ENCODE measurements at regions not wholly inside any gene's neighbourhood (a gene's known extent, or its start where the extent isn't known, plus 50 kb on each side); places are given as distances from the start of the nearest gene placed in this dataset.
"Not testable (repeated sequence)": the region's sequence is repeated elsewhere in the genome, so short reads cannot be mapped to it uniquely, and the experiment has no call there.

DNA sequence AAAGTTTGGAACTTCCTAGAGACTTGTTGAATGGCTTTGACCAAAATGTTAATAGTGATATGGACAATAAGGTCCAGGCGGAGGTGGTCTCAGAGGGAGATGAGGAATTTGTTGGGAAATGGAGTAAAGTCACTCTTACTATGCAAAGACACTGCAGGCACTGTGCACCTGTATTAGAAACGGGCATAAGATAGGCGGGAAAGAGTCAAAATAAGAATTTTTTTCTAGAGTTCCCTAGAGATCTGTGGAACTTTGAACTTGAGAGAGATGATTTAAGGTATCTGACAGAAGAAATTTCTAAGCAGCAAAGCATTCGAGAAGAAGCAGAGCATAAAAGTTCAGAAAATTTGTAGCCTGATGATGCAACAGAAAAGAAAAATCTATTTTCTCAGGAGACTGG, 144.4 kb upstream of the C1QTNF3 start:
- DNase-seq (ENCODE audit: low read depth); H3K4me3 ChIP-seq (ENCODE audit: low read depth, low read length): not testable (repeated sequence)

GRCh38 chr5:34188001-34188822, 145.2 kb upstream of the C1QTNF3 start:
- H3K4me3 ChIP-seq (ENCODE audit: low read depth, low read length) = not testable (repeated sequence)
- TF ChIP-seq, protein P1, sequence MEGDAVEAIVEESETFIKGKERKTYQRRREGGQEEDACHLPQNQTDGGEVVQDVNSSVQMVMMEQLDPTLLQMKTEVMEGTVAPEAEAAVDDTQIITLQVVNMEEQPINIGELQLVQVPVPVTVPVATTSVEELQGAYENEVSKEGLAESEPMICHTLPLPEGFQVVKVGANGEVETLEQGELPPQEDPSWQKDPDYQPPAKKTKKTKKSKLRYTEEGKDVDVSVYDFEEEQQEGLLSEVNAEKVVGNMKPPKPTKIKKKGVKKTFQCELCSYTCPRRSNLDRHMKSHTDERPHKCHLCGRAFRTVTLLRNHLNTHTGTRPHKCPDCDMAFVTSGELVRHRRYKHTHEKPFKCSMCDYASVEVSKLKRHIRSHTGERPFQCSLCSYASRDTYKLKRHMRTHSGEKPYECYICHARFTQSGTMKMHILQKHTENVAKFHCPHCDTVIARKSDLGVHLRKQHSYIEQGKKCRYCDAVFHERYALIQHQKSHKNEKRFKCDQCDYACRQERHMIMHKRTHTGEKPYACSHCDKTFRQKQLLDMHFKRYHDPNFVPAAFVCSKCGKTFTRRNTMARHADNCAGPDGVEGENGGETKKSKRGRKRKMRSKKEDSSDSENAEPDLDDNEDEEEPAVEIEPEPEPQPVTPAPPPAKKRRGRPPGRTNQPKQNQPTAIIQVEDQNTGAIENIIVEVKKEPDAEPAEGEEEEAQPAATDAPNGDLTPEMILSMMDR (conservative IDR thresholded peaks at IDR 0.05; ENCODE audit: low read depth, low read length) = peak; percentile 50
- DNase-seq (ENCODE audit: low read depth) = peak; percentile 67

DNA sequence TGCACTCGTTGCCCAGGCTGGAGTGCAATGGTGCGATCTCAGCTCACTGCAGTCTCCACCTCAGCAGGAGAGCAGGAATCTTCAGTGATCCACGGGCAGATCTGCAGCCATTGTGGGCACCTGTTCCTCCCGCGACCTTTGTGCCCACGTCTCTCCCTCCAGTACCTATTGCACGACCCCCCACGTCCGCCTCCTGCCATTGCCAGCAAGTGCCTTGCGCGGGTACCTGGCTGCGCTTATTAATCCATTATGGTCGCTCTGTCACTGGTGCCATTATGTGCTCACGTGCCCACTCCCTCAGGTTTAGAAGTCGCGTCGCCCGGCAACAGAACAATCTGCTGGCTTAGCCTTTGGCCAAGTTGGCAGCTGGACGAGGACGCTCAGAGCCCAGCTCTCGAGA, 146.2 kb upstream of the C1QTNF3 start:
- not testable (repeated sequence) for H3K4me3 ChIP-seq (ENCODE audit: low read depth, low read length); DNase-seq (ENCODE audit: low read depth)

DNA sequence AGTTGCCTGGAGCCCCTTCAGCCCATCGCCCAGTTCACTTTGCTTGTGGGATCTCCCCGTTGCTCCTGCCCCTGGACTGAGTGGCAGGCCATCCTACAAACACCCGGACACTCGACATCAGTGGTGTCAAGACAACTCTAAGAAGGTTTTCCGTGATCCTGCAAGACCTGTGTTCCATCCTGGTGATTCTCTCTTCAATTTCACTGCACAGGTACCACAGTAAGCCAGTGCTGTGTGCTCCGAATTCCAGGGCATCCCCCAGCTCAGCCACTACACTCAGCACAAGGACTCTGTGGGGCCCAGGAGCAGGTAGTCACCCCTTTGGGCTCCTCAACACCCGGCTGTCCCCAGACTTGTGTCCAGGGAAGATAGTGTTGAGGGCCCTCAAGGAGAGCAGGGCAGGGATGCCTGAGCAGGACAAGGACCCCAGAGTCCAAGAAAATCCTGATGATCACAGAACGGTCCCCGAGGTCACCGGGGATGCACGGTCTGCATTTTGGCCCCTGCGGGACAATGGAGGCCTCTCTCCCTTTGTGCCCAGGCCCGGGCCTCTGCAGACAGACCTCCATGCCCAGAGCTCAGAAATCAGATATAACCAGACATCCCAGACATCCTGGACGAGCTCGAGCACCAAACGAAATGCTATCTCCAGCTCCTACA, 146.9 kb upstream of the C1QTNF3 start:
- H3K4me3 ChIP-seq (ENCODE audit: low read depth, low read length); DNase-seq (ENCODE audit: low read depth): not testable (repeated sequence)

DNA sequence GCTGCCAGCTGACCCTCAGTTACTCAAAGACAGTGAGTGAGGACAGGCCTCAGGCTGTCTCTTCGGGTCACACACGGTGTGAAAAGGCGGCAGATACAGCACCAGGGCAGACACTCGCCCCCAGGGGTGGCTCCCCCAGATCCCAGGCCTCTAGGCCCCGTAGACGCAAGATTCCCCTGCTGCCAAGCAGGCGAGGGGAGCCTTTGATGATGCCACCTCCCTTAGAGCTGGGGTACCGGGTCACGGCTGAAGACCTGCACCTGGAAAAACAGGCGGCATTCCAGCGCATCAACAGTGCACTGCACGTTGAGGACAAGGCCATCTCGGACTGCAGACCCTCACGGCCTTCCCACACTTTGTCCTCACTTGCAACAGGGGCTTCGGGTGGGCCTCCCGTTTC, 147.5 kb upstream of the C1QTNF3 start:
- DNase-seq (ENCODE audit: low read depth) = not testable (repeated sequence)

DNA sequence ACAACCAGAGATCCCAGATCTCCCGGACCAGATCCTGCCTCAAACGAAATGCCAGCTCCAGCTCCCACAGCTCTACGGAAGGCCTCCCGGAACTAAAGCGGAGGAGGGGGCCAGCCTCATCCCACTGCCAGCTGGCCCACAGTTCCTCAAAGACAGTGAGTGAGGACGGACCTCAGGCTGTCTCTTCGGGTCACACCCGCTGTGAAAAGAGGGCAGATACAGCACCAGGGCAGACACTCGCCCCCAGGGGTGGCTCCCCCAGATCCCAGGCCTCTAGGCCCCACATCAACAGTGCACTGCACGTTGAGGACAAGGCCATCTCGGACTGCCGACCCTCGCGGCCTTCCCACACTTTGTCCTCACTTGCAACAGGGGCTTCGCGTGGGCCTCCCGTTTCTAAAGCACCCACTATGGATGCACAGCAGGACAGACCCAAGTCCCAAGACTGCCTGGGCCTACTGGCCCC, 148.3 kb upstream of the C1QTNF3 start:
- DNase-seq (ENCODE audit: low read depth); H3K4me3 ChIP-seq (ENCODE audit: low read depth, low read length): not testable (repeated sequence)

More for the DNA sequence above, 147.5 kb upstream of the C1QTNF3 start:
- not testable (repeated sequence) for H3K4me3 ChIP-seq (ENCODE audit: low read depth, low read length)

DNA sequence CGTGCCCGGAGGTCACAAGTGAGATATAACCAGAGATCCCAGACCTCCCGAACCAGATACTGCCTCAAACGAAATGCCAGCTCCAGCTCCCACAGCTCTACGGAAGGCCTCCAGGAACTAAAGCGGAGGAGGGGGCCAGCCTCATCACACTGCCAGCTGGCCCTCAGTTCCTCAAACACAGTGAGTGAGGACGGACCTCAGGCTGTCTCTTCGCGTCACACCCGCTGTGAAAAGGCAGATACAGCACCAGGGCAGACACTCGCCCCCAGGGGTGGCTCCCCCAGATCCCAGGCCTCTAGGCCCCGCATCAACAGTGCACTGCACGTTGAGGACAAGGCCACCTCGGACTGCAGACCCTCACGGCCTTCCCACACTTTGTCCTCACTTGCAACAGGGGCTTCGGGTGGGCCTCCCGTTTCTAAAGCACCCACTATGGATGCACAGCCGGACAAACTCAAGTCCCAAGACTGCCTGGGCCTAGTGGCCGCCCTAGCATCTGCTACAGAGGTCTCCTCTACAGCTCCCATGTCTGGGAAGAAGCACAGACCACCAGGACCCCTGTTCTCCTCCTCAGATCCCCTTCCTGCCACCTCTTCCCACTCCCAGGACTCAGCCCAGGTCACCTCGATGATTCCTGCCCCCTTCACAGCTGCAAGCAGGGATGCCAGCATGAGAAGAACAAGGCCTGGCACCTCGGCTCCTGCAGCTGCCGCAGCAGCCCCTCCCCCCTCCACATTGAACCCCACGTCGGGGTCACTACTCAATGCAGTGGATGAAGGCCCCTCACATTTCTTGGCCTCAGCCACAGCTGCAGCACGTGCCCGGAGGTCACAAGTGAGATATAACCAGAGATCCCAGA, 149.3 kb upstream of the C1QTNF3 start:
- H3K4me3 ChIP-seq (ENCODE audit: low read depth, low read length); DNase-seq (ENCODE audit: low read depth): not testable (repeated sequence)

GRCh38 chr5:34192923-34193262, 149.9 kb upstream of the C1QTNF3 start:
- not testable (repeated sequence) for DNase-seq (ENCODE audit: low read depth); H3K4me3 ChIP-seq (ENCODE audit: low read depth, low read length)

DNA sequence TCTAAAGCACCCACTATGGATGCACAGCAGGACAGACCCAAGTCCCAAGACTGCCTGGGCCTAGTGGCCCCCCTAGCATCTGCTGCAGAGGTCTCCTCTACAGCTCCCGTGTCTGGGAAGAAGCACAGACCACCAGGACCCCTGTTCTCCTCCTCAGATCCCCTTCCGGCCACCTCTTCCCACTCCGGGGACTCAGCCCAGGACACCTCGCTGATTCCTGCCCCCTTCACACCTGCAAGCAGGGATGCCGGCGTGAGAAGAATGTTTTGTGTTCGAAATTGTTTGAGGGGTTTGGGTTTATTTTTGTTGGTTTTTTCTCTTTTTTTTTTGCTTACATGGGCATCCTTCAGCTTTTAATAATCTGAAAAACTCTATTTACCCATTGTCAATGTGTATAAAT, 150.3 kb upstream of the C1QTNF3 start:
- DNase-seq (ENCODE audit: low read depth); H3K4me3 ChIP-seq (ENCODE audit: low read depth, low read length): not testable (repeated sequence)

DNA sequence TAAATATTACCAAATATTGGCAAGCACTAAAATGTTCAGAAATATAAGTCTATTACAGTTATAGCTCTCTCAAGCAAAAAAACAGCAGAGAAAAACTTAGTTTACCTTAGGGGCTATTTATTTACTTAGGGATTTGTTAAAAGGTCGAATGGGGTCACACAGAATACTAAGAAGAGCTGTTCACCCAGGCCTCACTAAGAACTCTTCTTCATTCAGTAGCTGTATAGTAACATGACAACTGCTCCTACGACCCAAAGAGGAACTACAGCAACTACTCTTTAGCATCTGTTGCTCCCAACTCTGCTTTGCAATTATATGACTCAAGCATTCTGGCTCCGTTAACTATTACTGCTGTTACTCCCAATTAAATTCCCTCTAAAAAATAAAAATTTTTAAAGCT, 150.8 kb upstream of the C1QTNF3 start:
- DNase-seq (ENCODE audit: low read depth) = peak; percentile 18
- not testable (repeated sequence) for H3K4me3 ChIP-seq (ENCODE audit: low read depth, low read length)

DNA sequence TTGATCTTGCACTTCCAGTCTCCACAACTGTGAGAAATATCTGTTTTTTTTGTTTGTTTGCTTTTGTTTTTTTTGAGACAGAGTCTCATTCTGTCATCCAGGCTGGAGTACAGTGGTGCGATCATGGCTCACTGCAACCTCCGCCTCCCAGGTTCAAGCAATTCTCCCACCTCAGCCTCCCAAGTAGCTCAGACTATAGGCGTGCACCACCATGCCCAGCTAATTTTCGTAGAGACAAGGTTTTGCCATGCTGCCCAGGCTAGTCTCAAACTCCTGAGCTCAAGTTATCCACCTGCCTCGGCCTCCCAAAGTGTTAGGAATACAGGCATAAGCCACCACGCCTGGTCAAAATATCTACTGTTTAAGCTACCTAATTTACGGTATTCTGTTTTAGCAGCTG, 153.1 kb upstream of the C1QTNF3 start:
- DNase-seq (ENCODE audit: low read depth); H3K4me3 ChIP-seq (ENCODE audit: low read depth, low read length): not testable (repeated sequence)

DNA sequence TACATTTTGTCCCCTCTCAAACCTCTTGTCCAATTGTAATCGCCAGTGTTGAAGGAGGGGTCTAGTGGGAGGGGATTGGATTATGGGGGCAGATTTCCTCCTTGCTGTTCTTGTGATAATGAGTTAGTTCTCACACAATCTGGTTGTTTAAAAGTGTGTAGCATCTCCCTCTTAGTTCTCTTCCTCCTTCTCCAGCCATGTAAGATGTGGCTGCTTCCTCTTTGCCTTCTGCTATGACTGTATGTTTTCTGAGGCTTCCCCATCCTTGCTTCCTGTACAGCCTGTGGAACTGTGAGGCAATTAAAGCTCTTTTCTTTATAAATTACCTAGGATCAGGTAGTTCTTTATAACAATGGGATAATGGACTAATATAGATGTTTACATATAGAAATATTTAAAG, 162.3 kb upstream of the C1QTNF3 start:
- not testable (repeated sequence) for H3K4me3 ChIP-seq (ENCODE audit: low read depth, low read length); DNase-seq (ENCODE audit: low read depth)

- peak; percentile 80 for DNase-seq (ENCODE audit: low read depth)
- H3K4me3 ChIP-seq (ENCODE audit: low read depth, low read length) = not testable (repeated sequence)
Measured at GRCh38 chr5:34217386-34217785, 174.4 kb upstream of the C1QTNF3 start.

DNA sequence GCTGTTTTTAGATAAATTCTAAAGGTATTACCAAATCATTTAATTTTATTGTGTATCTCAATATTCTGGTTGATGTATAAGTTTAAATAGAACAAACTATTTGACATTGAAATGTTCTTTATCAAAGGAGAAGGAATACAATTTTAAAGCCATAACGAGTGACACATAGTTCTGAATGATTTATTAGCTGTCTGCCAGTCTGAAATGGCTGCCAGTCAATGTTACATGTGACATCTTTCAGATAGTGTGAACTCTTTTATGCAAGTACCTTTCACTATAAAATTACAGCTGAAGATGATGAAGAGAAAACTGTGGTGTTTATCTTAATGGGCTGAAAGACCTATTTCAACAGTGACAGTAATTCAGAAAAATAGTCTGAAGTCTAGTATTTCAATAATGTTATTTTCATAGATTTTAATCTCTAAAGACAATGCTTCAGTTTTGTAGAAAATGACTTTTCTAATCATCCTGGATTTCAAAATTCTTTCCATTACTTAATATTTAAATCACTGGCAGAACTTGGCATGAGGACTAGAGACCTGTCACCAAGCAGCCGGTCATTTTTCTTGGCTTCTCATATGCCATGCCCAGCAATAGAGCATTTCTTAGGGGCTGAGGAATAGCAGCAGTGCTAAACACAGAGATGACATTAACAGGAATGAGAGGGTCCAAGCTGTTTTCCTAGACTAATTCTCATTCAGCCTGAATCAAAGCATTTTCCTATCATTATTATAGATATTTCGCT, 178.5 kb upstream of the C1QTNF3 start:
- H3K4me3 ChIP-seq (ENCODE audit: low read depth, low read length); DNase-seq (ENCODE audit: low read depth): not testable (repeated sequence)

GRCh38 chr5:34223158-34223557, 180.1 kb upstream of the C1QTNF3 start:
- not testable (repeated sequence) for H3K4me3 ChIP-seq (ENCODE audit: low read depth, low read length); DNase-seq (ENCODE audit: low read depth)

DNA sequence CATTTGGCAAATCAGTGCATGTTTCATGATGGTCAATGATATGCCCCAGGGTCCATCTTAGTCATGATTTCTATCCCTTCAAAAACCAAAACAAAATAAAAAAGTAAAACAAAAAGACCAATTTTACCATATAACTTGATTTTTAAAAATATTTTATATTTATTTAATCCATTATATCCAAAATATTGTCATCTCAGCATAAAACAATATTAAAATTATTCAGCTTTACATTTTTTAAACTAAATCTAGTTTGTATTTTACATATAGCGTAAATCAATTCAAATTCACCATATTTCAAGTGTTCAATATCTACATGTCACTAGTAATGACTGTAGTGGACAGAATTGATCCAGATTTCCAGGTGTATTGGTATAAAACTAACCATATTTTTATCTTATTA, 187.4 kb upstream of the C1QTNF3 start:
- DNase-seq (ENCODE audit: low read depth); H3K4me3 ChIP-seq (ENCODE audit: low read depth, low read length): not testable (repeated sequence)

DNA sequence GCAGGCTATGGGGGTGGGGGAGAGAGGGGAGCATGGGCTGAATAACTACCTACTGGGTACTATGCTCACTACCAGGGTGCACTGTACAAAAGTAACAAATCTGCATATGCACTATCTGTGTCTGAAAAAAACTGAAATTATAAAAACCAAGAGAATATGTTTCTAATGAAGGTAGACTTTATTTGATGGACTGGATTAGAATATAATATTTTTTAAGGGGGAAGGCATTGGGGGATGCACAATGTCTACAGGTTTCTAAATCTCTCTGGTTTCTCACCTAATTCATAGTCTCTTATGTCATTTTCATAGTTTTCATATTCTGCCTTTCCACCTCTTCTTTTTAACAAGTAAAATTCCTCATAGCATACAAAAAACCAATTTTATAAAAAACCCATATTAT, 200.8 kb upstream of the C1QTNF3 start:
- H3K4me3 ChIP-seq (ENCODE audit: low read depth, low read length); DNase-seq (ENCODE audit: low read depth): not testable (repeated sequence)
